Inflammatory macrophage treated with lipopolysaccharide for 1 hour (primary cell): ENCODE measurements at regions not wholly inside any gene's neighbourhood (a gene's known extent, or its start where the extent isn't known, plus 50 kb on each side); places are given as distances from the start of the nearest gene placed in this dataset.

Experiments
- DNase-seq, 2 donors: peaks; one replicate each; pipeline ENCODE4 v3.0.0-alpha.2; 2020 to 2022

- no peak for DNase-seq
These were observed 60.3 kb upstream of the IQSEC1 start for GRCh38 chr3:13133471-13133981.

GRCh38 chr3:13132731-13133410 is 59.6 kb upstream of the IQSEC1 start:
- DNase-seq: no peak

DNA sequence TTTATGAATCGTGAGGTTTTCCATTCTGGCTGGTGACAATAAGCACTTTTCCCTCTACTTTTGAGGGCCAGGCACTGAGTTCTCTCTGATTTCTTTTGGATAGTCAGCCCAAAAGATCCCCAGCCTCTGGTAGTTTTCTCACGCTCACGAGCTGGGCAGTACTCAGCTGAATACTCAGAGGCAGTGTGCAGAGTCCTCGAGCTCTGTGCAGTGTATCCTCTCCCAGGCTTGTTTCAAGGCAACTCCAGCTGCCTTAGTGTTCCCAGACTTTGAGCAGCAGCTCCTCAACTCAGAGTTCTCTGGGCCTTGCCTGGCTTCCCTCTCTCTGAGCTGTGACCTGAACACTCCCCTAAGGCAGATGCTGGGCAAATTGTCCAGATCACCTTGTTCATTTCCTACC is 59.1 kb upstream of the IQSEC1 start:
- no peak for DNase-seq

DNA sequence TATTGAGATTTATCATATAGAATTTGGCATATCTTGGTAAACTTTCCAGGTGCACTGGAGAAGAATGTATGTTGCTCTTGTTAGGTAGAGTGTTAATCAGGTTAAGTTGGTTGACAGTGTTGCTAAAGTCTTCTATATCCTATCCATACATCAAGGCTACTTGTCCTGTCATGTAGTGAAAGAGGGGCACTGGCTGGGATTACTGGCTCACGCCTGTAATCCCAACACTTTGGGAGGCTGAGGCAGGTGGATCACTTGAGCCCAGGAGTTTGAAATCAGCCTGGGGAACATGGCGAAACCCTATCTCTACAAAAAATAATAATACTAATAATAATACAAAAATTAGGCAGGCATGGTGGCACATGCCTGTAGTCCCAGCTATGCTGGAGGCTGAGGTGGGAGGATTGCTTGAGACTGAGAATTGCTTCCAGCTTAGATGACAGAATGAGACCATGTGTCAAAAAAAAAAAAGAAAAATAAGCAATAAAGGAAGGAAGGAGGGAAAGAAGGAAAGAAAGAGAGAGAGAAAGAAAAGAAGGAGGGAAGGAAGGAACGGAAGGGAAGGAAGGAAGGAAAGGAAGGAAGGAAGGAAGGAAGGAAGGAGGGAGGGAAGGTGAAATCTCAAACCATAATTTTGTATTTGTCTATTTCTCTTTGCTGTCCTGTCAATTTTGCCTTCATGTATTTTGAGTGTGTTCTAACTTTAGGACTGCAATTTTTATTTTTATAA is 57.4 kb upstream of the IQSEC1 start:
- no peak for DNase-seq

GRCh38 chr3:13125092-13126015 is 52.1 kb upstream of the IQSEC1 start:
- no peak for DNase-seq

DNA sequence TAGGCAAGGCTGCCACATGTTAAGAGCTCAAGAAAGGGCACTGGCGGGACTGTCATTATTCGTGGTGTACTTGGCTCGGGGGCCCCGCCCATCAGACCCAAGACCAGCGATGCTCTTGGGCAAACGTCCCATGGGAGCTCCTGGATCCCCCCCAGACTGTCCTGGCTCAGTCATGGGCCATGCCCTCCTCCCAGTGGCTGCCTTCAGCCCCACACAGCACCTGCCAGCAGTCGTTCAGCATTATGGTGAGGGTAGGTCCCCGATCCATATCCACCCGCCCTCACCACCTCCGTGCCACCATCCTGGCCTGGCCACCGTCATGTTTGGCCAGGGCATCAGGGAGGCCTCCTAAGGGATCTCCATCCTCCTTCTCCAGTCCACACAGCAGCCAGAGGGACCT is 51.4 kb upstream of the IQSEC1 start:
- no peak for DNase-seq

GRCh38 chr3:13123765-13124164 is 50.5 kb upstream of the IQSEC1 start:
- no peak for DNase-seq

- no peak for DNase-seq
These were observed 49.9 kb upstream of the IQSEC1 start for GRCh38 chr3:13123013-13123654.
